MM.1S (cell line): ENCODE measurements at regions not wholly inside any gene's neighbourhood (a gene's known extent, or its start where the extent isn't known, plus 50 kb on each side); places are given as distances from the start of the nearest gene placed in this dataset.

Experiments
- DNase-seq: peaks from one replicate; pipeline ENCODE4 v3.0.0-alpha.2; 2015
- H2AFZ ChIP-seq: fragments of 300-600 bp; sonication (generic); 2 replicates; pipeline ENCODE4 v1.6.0; 2016; ENCODE audit warnings: antibody characterized with exemption, low read length
- H3F3A ChIP-seq: fragments of 300-600 bp; sonication (generic); 2 replicates; pipeline ENCODE4 v1.6.1; 2016; ENCODE audit warnings: mild to moderate bottlenecking, antibody characterized with exemption, low read length, moderate library complexity, mixed read lengths; ENCODE audit not compliant: insufficient read depth
- H3K27ac ChIP-seq: fragments of 300-600 bp; sonication (generic); 2 replicates; pipeline ENCODE4 v1.5.1; 2016; ENCODE audit warnings: mild to moderate bottlenecking, low read length
- H3K27me3 ChIP-seq: fragments of 300-600 bp; sonication (generic); replicated peaks from 2 replicates; pipeline ENCODE4 v1.6.0; 2016; ENCODE audit warnings: low read length; ENCODE audit not compliant: insufficient read depth
- H3K36me3 ChIP-seq: fragments of 300-600 bp; sonication (generic); replicated peaks from 2 replicates; pipeline ENCODE4 v1.6.1; 2016; ENCODE audit warnings: mild to moderate bottlenecking, low read length, mixed read lengths; ENCODE audit not compliant: insufficient read depth
- H3K4me1 ChIP-seq: fragments of 300-600 bp; sonication (generic); 2 replicates; pipeline ENCODE4 v1.6.1; 2016; ENCODE audit warnings: low read length, mixed read lengths
- H3K4me2 ChIP-seq: fragments of 300-600 bp; sonication (generic); 2 replicates; pipeline ENCODE4 v1.6.0; 2016; ENCODE audit warnings: low read depth, low read length
- H3K4me3 ChIP-seq: fragments of 300-600 bp; sonication (generic); 2 replicates; pipeline ENCODE4 v1.5.1; 2016; ENCODE audit warnings: low read length, mixed read lengths
- H3K79me2 ChIP-seq: fragments of 300-600 bp; sonication (generic); 2 replicates; pipeline ENCODE4 v1.6.1; 2016; ENCODE audit warnings: mixed run types, low read length, mixed read lengths
- H3K9ac ChIP-seq: fragments of 300-600 bp; sonication (generic); 2 replicates; pipeline ENCODE4 v1.6.1; 2016; ENCODE audit warnings: low read length, mixed read lengths
- H3K9me2 ChIP-seq: fragments of 300-600 bp; sonication (generic); replicated peaks from 2 replicates; pipeline ENCODE4 v1.6.1; 2016; ENCODE audit warnings: mild to moderate bottlenecking, low read length, mixed read lengths; ENCODE audit not compliant: insufficient read depth
- H3K9me3 ChIP-seq: fragments of 300-600 bp; sonication (generic); replicated peaks from 2 replicates; pipeline ENCODE4 v1.6.1; 2016; ENCODE audit warnings: mild to moderate bottlenecking, low read length, mixed read lengths; ENCODE audit not compliant: insufficient read depth
- H4K20me1 ChIP-seq: fragments of 300-600 bp; sonication (generic); 2 replicates; pipeline ENCODE4 v1.6.1; 2016; ENCODE audit warnings: mild to moderate bottlenecking, low read length, moderate library complexity, mixed read lengths; ENCODE audit not compliant: insufficient read depth
- EZH2 ChIP-seq: fragments of 300-600 bp; sonication (generic); optimal IDR thresholded peaks from 2 replicates; pipeline ENCODE3; 2017; ENCODE audit warnings: low read depth, mild to moderate bottlenecking, antibody characterized with exemption, low read length, mixed read lengths
- EZH2phosphoT487 ChIP-seq: fragments of 300-600 bp; sonication (generic); IDR thresholded peaks from 2 replicates; pipeline ENCODE4 v1.6.1; 2018; ENCODE audit warnings: antibody characterized with exemption, low read length
- TF ChIP-seq, protein P1 (sequence below): fragments of 300-600 bp; sonication (generic); IDR thresholded peaks from 2 replicates; pipeline ENCODE4 v1.5.1; 2016; ENCODE audit warnings: antibody characterized with exemption, low read length, mixed read lengths

DNA sequence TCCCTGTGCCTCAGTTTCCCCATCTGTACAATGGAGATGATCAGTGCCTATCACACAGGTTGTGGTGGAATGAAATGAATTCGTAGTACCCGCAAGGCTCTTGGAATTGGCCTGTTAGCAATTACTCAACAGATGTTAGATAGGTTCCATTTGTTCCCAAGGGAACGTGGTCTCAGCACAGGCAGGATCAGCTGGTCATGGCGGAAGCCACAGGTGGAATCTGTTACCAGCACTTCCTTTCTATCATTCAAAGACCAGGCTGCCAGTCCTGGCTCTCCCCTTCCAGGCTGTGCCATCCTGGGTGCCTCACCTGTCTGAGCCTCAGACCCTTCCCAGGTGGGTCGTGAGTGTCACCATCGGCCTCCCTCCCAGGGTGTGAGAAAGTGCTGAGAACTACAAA lies 61.5 kb downstream of the FBXO2 start:
- Histone ChIP-seq H3F3A (no peaks in the 10 kb centered on the region), H3K9me2 (no peaks in the 10 kb centered on the region), H4K20me1 (no peaks in the 10 kb centered on the region), H3K27me3 (peaks cover 57% of the 10 kb centered on the region), H3K4me1 (no peaks in the 10 kb centered on the region), H2AFZ (no peak overlapping the region), H3K79me2 (no peaks in the 10 kb centered on the region), H3K4me3 (no peak overlapping the region), H3K9ac (no peak overlapping the region), H3K9me3 (no peaks in the 10 kb centered on the region), H3K4me2 (no peak overlapping the region), H3K36me3 (no peaks in the 10 kb centered on the region), H3K27ac (no peak overlapping the region)
- TF ChIP-seq EZH2phosphoT487 = no peak
- no peak for TF ChIP-seq EZH2
- TF ChIP-seq, protein P1, sequence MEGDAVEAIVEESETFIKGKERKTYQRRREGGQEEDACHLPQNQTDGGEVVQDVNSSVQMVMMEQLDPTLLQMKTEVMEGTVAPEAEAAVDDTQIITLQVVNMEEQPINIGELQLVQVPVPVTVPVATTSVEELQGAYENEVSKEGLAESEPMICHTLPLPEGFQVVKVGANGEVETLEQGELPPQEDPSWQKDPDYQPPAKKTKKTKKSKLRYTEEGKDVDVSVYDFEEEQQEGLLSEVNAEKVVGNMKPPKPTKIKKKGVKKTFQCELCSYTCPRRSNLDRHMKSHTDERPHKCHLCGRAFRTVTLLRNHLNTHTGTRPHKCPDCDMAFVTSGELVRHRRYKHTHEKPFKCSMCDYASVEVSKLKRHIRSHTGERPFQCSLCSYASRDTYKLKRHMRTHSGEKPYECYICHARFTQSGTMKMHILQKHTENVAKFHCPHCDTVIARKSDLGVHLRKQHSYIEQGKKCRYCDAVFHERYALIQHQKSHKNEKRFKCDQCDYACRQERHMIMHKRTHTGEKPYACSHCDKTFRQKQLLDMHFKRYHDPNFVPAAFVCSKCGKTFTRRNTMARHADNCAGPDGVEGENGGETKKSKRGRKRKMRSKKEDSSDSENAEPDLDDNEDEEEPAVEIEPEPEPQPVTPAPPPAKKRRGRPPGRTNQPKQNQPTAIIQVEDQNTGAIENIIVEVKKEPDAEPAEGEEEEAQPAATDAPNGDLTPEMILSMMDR = no peak
- no peak for DNase-seq

DNA sequence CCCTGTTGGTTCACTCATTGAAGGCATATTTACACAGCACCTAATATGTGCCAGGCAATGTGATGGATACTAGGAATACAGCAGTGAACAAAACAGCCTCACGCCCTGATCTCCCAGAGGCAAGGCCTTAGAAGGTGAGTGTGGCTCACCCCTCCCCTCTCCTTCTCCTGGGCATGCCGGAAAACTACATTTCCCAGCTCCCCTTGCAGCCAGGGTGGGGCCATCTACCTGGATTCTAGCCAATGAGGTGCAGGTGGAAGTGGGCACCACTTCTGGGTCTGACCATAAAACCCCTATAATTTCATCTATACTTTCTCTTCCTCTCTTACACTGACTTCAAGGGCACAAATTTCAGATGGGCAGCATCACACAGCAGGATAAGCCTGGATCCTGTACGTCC lies 63.8 kb downstream of the FBXO2 start:
- Histone ChIP-seq H3K27me3 (peaks cover 77% of the 10 kb centered on the region), H3K79me2 (no peaks in the 10 kb centered on the region), H3K4me2 (no peak overlapping the region), H2AFZ (no peak overlapping the region), H3K9me2 (no peaks in the 10 kb centered on the region), H3K9ac (no peak overlapping the region), H3K36me3 (no peaks in the 10 kb centered on the region), H3F3A (no peaks in the 10 kb centered on the region), H3K4me1 (no peaks in the 10 kb centered on the region), H3K4me3 (no peak overlapping the region), H4K20me1 (no peaks in the 10 kb centered on the region), H3K27ac (no peak overlapping the region), H3K9me3 (no peaks in the 10 kb centered on the region)
- DNase-seq = no peak
- TF ChIP-seq EZH2phosphoT487 = no peak
- no peak for TF ChIP-seq EZH2
- TF ChIP-seq, protein P1 = no peak
